ENCODE measurements at regions not wholly inside any gene's neighbourhood (a gene's known extent, or its start where the extent isn't known, plus 50 kb on each side); places are given as distances from the start of the nearest gene placed in this dataset.

DNA sequence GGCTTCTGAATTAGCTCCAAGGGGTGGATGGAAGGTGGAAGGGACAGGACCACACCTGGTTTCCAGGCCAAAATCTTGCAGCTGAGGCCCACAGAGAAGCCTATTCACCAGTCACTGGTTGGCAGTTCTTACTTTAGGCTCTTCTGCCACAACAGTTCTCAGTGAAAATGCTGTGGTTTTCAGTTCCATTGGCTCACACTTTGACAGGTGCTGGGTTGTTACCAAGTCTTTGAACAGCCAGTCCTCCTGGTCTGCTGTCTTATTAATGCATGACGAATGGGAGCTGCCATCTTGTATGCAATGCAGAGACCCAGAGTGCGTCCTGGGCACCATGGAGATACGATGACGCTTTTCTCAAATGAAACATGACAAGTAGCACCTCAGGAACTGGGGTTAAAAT, 232.0 kb upstream of the ZBED5 start:
- Histone ChIP-seq H3K4me3 (no peak overlapping the region), H3K4me1 (no peaks in the 10 kb centered on the region), H3K36me3 (no peaks in the 10 kb centered on the region), H3K27ac (no peak overlapping the region), H3K27me3 (no peaks in the 10 kb centered on the region), H3K9me3 (peaks cover 0 to 22% (median 16%) of the 10 kb centered on the region in 4 donors)
- DNase-seq, result no peak
- no peak for TF ChIP-seq EP300 (IDR thresholded peaks at IDR 0.05)
- no peak for TF ChIP-seq CTCF (IDR thresholded peaks at IDR 0.05)
- no peak for TF ChIP-seq POLR2A (IDR thresholded peaks at IDR 0.05)
- TF ChIP-seq POLR2AphosphoS5 (IDR thresholded peaks at IDR 0.05), result no peak
- intact Hi-C loops (cut with DNase I; ENCODE audit: low total_unique reads), result no loop called here
- 84 to 96% (median 94%) methylated on average over 4 of the region's 4 CpGs for WGBS, 5 donors

DNA sequence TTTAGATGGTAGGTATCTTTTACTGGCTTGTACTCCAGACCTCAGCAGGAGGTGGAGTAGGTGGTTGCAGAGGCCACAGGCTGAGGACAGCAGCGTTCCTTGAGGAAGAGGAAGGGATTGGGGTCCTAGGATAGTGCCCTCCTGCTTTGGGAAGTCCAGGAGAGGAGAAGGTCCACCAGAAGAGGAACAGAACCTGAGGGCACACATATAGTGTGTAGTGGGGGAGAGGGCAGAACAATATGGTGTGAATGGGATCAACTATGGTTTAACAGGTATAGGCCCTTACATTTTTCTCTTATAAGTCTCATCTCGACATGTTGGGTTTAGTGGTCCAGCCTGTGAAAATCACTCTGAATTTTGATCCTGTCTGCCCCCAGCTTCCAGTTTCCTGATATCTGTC, 229.1 kb upstream of the ZBED5 start:
- Histone ChIP-seq H3K27ac (no peak overlapping the region), H3K36me3 (no peaks in the 10 kb centered on the region), H3K4me3 (no peak overlapping the region), H3K9me3 (peaks cover 0 to 17% (median 13%) of the 10 kb centered on the region in 4 donors), H3K27me3 (no peaks in the 10 kb centered on the region), H3K4me1 (no peaks in the 10 kb centered on the region)
- TF ChIP-seq CTCF (IDR thresholded peaks at IDR 0.05) (no peak), POLR2AphosphoS5 (IDR thresholded peaks at IDR 0.05) (no peak), EP300 (IDR thresholded peaks at IDR 0.05) (no peak), POLR2A (IDR thresholded peaks at IDR 0.05) (no peak)
- DNase-seq, result no peak
- 82 to 92% (median 87%) methylated on average over 2 of the region's 2 CpGs for WGBS, 5 donors
- intact Hi-C loops (cut with DNase I; ENCODE audit: low total_unique reads), result no loop called here

DNA sequence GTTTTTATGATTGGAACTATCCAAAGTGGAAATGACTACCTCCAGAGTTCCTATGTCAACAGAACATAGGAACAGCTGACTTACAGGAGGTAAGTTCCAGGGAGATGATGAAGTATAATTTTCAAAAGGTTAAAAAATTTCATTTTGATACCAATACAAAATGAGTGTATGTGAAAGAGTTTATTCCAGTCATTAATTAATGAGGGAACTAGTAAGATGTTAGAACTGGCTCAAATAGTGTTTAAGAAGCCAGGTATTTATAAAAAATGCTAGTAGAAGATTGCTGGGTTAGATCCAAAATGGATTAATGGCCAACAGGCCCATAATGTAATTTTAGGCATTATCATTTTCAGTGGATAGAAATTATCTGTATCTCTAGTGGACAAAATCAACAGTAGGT, 227.7 kb upstream of the ZBED5 start:
- H3K27me3 ChIP-seq, result peaks cover 0 to 1% (median 0%) of the 10 kb centered on the region in 3 donors

DNA sequence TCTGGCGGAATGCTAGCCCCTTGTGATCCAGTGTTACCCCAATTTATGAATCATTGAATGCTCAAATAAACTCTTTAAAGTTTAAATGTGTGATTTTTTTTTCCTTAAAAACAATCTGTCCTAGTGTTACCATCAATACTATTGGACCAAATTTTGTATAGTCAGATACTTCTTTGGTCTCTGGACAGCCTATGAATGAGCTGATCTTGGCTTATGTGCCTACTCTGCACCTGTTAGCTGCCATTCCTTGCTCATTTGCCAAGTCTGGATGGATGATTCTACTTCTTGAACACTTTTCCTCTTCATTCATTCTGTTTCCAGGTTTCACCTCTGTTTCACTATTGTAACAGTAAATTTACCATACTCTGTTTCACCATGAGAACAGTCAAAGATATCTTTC, 226.5 kb upstream of the ZBED5 start:
- H3K4me3 ChIP-seq, result no peak overlapping the region
- 64 to 80% (median 72%) methylated on average over 1 of the region's 1 CpG for WGBS, 5 donors
- H3K36me3 ChIP-seq, result no peaks in the 10 kb centered on the region
- DNase-seq, result no peak
- no peak overlapping the region for H3K27ac ChIP-seq
- TF ChIP-seq EP300 (IDR thresholded peaks at IDR 0.05), result no peak
- TF ChIP-seq POLR2AphosphoS5 (IDR thresholded peaks at IDR 0.05), result no peak
- no peak for TF ChIP-seq POLR2A (IDR thresholded peaks at IDR 0.05)
- TF ChIP-seq CTCF (IDR thresholded peaks at IDR 0.05), result no peak
- H3K9me3 ChIP-seq, result no peaks in the 10 kb centered on the region
- peaks cover 0 to 14% (median 0%) of the 10 kb centered on the region in 3 donors for H3K27me3 ChIP-seq
- peaks cover 0 to 6% (median 0%) of the 10 kb centered on the region in 4 donors for H3K4me1 ChIP-seq
- intact Hi-C loops (cut with DNase I; ENCODE audit: low total_unique reads), result no loop called here

More for the DNA sequence above, 227.7 kb upstream of the ZBED5 start:
- Histone ChIP-seq H3K4me3 (no peak overlapping the region), H3K4me1 (peaks cover 0 to 6% (median 0%) of the 10 kb centered on the region in 4 donors), H3K9me3 (peaks cover 0 to 8% (median under 1%) of the 10 kb centered on the region in 4 donors), H3K27ac (no peak overlapping the region), H3K36me3 (no peaks in the 10 kb centered on the region)
- TF ChIP-seq POLR2AphosphoS5 (IDR thresholded peaks at IDR 0.05), result no peak
- no peak for TF ChIP-seq POLR2A (IDR thresholded peaks at IDR 0.05)
- TF ChIP-seq CTCF (IDR thresholded peaks at IDR 0.05), result no peak
- no peak for DNase-seq
- intact Hi-C loops (cut with DNase I; ENCODE audit: low total_unique reads), result no loop called here

All from stomach (tissue), 8 donors.